Posterior cingulate gyrus (tissue), 11 donors: ENCODE measurements at regions not wholly inside any gene's neighbourhood (a gene's known extent, or its start where the extent isn't known, plus 50 kb on each side); places are given as distances from the start of the nearest gene placed in this dataset.
A peak's percentile ranks its signal among the peaks of the same experiment; 100 is the strongest.
"Not testable (repeated sequence)": the region's sequence is repeated elsewhere in the genome, so short reads cannot be mapped to it uniquely, and the experiment has no call there.

Source experiments
- DNase-seq, 10 donors: peaks; one replicate each; pipeline versions ENCODE4 v3.0.0 to v3.0.0-alpha.2; 2020 to 2021; ENCODE audit warnings: mixed read lengths in 3 of 10
- intact Hi-C: fragments of 100-400 bp; cut with DNase I; formaldehyde crosslinking; loops from one replicate; pipeline ENCODE4 v1.15.1; 2023

GRCh38 chr13:84200971-84201370, 318.7 kb upstream of the SLITRK1 start:
- intact Hi-C loops: no loop called here
- DNase-seq: no peak

DNA sequence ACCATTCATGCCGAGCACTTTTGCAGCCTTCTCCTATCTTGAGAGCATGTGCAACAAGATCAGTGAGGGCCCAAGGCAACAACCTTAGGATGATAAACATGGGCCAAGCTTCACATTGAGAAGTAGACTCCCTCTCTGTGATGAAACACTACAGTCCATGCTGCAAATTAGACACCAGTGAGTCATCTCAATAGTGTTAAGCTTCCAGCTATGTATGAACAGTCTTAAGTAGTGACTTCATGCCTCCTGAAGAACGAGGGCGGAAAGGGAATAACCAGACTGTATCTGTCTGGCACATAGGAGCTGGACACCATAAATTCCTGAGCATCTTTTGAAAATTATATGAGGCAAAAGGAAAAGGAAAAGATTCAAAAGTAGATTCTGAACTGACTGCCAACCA, 309.9 kb upstream of the SLITRK1 start:
- DNase-seq: no peak
- intact Hi-C loops: no loop called here

GRCh38 chr13:84191139-84191538, 308.9 kb upstream of the SLITRK1 start:
- intact Hi-C loops: no loop called here
- no peak for DNase-seq

- DNase-seq: no peak
- intact Hi-C loops: no loop called here
Measured at GRCh38 chr13:84187626-84188025, 305.4 kb upstream of the SLITRK1 start.

- intact Hi-C loops: no loop called here
- DNase-seq: no peak
Measured at GRCh38 chr13:84139561-84140158, 257.4 kb upstream of the SLITRK1 start.

DNA sequence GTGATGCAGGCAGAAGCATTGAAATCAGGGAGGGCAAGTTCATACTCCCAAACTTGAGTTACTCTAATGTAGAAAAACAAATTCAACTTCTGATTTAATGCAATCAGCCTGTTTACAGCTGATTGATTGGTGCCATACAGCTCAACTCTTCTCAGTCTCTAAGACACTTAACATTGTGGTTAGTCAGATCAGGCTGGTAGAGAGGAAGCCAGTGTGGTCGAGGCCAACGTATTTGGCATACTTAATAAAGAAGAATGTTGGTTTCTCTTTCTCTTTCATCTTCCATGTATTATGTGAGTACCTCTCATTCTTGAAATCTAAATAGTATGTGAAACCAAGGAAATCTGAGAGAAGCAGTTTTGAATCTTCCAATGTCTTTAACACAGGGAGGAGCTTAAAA, 255.0 kb upstream of the SLITRK1 start:
- DNase-seq: no peak
- intact Hi-C loops: no loop called here

DNA sequence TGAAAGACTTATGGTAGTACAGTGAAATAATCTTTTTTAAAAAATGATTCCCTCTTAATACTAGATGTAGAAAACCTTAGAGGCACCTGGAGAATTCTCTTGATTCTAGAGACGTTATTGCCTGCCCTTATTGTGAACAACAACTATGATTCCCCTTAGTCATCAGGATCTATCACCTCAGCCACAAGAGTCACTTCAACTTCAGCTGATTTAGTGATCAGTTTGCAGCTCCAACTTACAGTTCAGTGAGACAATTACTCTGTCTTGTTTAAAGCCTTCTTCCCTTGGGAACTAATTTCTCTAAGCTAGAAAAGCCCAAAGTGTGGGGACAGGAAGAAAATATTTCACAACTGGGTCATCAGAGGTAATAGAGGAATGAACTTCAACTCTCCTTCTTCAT, 254.3 kb upstream of the SLITRK1 start:
- no peak for DNase-seq
- intact Hi-C loops: no loop called here

- DNase-seq: no peak
- intact Hi-C loops: no loop called here
Measured at GRCh38 chr13:84132491-84132890, 250.2 kb upstream of the SLITRK1 start.

DNA sequence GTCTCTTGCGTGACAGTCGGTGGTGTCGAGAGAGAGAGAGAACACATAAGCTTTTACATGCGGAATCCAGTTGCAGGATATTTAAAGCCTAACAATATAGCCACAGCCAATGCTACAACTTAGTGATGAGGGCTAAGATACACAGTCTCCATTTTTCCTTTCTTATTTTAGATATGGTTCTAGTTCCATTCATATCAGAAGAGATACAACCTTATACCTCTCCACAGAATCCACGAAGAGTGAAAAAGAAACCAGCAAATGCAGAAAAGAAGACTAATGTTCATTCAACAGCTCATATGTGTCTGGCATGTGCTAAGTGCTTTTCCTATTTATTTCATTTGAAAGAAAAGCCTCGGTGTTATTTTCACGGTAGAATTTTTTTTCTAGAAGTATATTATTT, 249.0 kb upstream of the SLITRK1 start:
- intact Hi-C loops: no loop called here
- DNase-seq: no peak

DNA sequence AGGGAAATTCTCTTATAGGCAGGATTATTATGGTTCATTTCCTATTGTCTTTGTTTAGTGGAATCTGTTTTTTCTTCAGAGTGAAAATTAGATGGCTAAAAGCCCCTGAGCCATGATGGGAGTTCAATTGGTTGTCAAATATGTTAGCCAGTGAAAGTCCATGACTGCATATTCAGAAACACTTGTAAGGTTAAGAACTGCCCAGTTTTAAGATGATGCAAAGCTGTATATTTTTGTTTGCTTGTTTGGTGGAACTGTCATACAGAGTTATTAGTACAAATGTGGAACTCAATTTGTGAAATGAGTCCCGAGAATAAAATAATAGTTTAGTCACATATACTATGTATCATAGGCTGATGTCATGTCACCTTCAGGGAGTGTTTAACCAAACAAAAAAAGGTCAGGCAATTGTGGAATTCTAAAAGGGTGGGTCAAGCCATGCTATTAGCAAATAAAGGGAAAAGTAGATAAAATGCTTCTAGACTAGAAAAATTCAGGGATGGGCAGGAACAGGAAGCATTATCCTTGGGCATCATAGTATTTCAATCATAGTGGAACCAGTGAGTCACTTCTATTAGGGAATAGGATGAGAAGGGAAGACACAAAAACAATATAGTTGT, 248.3 kb upstream of the SLITRK1 start:
- intact Hi-C loops: no loop called here
- no peak for DNase-seq

GRCh38 chr13:84129966-84130365, 247.7 kb upstream of the SLITRK1 start:
- intact Hi-C loops: no loop called here
- no peak for DNase-seq

GRCh38 chr13:84127597-84128128, 245.4 kb upstream of the SLITRK1 start:
- DNase-seq: peak in 2 of 10 donors; percentile 38 to 68
- intact Hi-C loops: no loop called here

GRCh38 chr13:84126671-84127171, 244.4 kb upstream of the SLITRK1 start:
- DNase-seq: peak in 2 of 10 donors; percentile 60 to 63
- intact Hi-C loops: no loop called here

DNA sequence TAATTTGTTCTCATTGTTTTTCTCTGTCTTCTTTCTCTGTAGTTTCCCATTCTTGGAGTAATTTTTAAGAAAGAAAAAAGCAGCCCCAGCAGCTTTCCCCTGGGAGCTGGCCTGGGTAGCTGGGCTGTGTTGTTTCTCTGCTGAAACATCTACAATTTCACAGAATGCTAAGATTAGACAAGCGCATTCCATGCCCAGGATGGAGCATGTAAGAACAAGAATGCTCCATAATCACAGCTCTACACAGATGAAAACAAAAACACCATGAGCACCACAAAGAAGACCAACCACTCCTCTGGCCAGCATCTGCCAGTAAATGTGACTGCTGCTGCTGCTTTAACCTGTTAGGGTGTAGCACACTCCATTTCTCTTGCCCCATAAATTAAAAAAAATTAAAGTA, 239.2 kb upstream of the SLITRK1 start:
- intact Hi-C loops: no loop called here
- DNase-seq: no peak

DNA sequence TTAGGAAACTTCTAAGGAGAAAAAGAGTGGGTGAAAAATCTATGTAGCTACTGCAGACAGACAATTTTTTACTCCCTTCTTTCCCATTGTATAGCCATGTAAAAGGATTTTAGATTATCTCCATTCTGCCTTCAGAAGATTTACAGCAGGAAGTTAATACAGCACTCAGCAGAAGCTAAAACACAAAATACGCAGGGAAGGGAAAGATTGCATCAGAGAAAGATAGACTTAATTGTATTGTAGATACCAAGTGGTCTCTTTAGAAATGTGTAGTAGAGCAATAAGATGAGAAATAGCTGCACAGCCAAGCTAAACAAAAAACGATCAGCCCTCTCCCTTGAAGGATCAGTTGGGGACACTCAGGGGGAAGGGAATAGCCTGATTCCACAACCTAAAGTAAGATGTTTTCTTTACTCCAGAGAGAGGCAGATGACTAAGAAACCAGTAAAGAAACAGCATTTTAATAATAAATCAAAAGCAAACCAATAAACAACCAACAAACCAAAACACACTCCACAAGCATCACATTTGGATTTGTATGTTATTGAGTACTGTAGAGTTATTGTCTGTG, 236.7 kb upstream of the SLITRK1 start:
- DNase-seq: no peak
- intact Hi-C loops: no loop called here

DNA sequence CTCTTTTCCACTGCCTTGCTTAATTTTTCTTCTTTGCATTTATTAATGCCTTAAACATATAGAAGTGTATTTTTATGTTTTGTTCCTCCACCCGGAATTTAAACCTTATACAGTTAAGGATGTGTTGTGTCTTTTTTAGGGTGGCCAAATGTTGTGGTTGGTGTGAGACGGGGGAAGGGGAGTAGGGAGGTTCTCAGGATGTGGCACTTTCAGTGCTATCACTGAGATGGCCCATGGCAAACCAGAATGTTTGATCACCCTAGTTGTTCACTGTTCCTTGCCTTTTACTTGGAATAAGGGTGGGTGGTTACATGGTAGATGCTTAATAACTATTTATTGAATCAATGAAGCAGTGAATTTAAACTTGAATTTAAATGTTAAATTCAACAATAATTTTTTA, 216.0 kb upstream of the SLITRK1 start:
- intact Hi-C loops: no loop called here
- no peak for DNase-seq

DNA sequence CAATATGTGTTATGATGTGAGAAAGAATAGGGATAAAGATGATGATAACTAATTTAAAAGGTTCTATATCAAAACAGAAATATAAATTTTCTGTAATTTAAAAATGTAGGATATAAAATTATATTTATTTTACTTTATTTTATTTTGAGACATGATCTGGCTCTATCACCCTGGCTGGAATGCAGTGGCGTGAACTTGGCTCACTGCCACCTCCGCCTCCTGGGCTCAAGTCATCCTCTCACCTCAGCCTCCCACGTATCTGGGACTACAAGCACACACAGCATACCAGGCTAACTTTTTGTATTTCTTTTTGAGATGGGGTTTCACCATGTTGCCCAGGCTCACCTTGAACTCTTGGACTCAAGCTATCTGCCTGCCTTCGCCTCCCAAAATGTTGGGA, 214.9 kb upstream of the SLITRK1 start:
- intact Hi-C loops: no loop called here

DNA sequence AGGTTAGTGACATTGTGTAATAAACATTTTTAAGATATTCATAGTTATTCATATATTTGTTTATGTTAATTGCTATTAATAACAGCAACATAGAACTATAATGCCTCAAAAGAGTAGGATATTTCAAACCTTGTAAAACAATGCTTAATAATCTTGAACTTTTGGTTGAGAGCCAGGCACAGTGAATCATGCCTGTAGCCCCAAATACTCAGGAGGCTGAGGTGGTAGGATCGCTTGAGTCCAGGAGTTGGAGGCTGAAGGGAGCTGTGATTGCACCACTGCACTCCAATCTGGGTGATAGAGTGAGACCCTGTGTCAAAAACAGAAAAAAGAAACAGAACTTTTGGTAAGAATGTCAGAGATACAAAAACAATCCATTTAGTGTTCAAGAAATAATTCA, 213.9 kb upstream of the SLITRK1 start:
- no peak for DNase-seq
- intact Hi-C loops: no loop called here

More for the DNA sequence above, 214.9 kb upstream of the SLITRK1 start:
- DNase-seq: peak in 3 of 10 donors; percentile 24 to 62 (median 62)

- no peak for DNase-seq
- intact Hi-C loops: no loop called here
Measured at GRCh38 chr13:84088996-84089395, 206.7 kb upstream of the SLITRK1 start.

DNA sequence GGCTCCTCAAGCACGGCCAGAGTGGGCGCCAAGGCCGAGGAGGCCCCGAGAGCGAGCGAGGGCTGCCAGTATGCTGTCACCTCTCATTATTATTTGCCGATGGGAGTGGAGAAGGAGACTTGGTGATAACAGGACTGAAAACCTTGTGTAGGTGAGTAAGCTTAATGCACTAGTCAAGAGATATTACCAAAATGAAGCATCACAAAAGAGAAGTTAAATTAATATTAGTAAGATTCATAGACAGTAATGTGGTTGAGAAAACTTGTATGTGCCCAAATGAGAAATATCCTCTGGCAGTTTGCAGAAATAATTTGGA, 204.5 kb upstream of the SLITRK1 start:
- intact Hi-C loops: no loop called here
- no peak for DNase-seq

DNA sequence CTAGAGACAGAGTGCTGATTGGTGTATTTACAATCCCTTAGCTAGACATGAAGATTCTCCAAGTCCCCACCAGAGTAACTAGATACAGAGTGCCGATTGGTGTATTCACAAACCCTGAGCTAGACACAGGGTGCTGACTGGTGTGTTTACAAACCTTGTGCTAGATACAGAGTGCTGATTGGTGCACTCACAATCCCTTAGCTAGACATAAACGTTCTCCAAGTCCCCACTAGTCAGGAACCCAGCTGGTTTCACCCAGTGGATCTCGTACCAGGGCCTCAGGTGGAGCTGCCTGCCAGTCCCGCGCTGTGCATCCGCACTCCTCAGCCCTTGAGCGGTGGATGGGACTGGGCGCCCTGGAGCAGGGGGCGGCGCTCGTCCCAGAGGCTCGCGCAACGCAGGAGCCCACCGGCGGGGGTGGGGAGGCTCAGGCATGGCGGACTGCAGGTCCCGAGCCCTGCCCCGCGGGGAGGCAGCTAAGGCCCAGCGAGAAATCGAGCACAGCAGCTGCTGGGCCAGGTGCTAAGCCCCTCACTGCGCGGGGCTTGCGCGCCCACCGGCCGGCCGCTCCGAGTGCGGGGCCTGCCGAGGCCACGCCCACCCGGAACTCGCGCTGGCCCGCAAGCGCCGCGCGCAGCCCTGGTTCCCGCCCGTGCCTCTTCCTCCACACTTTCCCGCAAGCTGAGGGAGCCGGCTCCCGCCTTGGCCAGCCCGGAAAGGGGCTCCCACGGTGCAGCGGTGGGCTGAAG, 204.0 kb upstream of the SLITRK1 start:
- intact Hi-C loops: not testable (repeated sequence)

More for the DNA sequence above, 204.0 kb upstream of the SLITRK1 start:
- peak in 3 of 10 donors; percentile 63 to 82 (median 72) for DNase-seq
